ENCODE measurements at regions not wholly inside any gene's neighbourhood (a gene's known extent, or its start where the extent isn't known, plus 50 kb on each side); places are given as distances from the start of the nearest gene placed in this dataset.

DNA sequence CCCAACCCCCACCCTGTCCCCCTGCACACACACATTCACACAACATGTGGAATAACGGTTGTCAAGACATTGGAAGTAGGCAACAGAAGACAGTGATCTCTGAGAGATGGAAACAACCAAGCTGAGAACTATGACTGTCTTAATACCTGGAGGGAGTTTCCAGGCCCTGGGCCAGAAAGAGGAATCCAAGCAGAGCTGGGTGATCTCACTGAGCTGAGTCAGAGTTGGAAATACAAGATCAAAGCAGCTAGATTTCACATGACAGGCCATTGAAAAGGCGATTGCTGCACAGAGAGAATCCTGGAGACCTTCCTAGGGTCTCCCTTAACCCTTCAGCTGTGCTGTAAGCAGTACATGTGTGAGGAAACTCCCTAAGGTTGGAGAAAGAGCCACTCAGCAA lies 165.8 kb upstream of the PRSS1 start:
- TF ChIP-seq, protein P1, sequence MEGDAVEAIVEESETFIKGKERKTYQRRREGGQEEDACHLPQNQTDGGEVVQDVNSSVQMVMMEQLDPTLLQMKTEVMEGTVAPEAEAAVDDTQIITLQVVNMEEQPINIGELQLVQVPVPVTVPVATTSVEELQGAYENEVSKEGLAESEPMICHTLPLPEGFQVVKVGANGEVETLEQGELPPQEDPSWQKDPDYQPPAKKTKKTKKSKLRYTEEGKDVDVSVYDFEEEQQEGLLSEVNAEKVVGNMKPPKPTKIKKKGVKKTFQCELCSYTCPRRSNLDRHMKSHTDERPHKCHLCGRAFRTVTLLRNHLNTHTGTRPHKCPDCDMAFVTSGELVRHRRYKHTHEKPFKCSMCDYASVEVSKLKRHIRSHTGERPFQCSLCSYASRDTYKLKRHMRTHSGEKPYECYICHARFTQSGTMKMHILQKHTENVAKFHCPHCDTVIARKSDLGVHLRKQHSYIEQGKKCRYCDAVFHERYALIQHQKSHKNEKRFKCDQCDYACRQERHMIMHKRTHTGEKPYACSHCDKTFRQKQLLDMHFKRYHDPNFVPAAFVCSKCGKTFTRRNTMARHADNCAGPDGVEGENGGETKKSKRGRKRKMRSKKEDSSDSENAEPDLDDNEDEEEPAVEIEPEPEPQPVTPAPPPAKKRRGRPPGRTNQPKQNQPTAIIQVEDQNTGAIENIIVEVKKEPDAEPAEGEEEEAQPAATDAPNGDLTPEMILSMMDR (IDR thresholded peaks at IDR 0.05), result no peak
- no peak for TF ChIP-seq POLR2A (IDR thresholded peaks at IDR 0.05)
